Activated T-cell treated with anti-CD3 and anti-CD28 coated beads for 48 hours (primary cell): ENCODE measurements at regions not wholly inside any gene's neighbourhood (a gene's known extent, or its start where the extent isn't known, plus 50 kb on each side); places are given as distances from the start of the nearest gene placed in this dataset.
"Not testable (repeated sequence)": the region's sequence is repeated elsewhere in the genome, so short reads cannot be mapped to it uniquely, and the experiment has no call there.

Experiments used
- DNase-seq: peaks from one replicate; pipeline ENCODE4 v3.0.0-alpha.2; 2020; ENCODE audit warnings: low read depth

DNA sequence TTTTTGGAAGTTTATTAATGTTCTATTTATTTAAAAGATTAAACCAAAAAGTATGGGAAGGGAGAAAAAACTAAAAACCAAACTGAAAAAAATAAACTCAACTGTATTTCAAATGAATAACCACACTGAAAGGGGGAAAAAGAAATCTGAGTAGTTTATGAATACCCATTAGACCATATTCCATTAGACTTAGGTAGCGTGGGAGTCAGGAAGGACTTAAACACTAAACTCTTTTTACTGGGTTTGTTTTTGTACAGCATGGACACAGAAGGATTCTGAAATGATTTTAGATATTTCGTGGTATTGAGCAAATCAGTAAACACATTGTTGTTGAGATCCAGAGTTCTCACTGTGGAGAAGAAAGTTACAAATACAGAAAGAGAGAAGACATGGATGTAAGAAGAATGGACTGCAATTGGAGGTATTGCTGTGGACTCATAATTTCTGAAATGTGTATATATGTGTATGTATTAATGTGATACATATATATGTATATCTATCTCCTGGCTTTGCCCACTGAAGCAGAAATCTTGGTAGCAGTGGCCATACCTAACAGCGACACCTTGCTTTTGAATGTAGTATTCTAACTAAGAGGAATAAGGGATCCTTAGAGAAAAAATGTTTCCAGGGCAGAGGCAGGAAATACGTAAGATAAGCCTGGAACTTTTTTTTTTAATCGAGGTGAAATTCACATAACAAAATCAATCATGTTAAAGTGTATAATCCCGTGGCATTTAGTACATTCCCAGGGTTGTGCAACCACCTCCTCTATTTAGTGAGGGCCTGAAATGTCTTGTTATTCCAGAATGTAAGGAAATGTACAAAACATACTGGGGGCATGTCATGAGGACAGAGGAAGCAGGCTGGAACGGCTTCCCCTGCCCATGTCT is 228.8 kb downstream of the SMARCA2 start:
- DNase-seq, result no peak

DNA sequence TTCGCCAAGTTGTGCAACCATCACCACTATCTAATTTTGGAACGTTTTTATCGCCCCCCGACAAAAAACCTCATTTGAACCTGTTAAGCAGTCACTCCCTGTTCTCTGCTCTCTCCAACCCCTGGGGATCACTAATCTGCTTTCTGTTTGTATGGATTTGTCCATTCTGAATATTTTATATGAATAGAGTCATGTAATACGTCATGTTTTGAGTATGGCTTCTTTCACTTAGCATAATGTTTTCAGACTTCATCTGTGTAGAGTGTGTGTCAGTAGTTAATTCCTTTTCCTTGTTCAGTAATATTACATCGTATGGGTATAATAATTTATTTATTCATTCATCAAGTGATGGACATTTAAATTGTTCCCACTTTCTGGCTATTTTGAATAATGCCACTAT is 232.2 kb downstream of the SMARCA2 start:
- no peak for DNase-seq

DNA sequence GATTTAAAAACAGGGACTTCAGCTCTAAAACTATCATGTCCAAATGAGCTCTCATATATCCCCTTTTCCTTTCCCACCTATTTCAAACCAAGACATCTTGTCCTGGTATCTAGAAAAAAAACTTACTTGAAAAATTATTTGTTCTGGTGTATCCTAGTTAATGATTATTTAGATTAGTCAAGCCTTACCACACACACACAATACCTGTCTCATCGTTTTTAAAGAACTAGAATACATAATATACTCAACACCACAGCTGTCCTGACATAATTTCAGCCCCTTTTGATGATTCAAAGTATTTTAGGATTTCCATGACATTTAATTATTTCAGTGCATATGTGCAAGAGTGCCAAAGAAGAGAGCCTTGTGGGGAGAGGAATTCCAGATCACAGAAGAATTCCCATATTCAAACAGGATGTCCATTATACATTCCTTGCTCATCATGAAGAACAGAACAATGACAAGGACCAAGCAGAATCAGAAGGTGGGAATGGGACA is 233.7 kb downstream of the SMARCA2 start:
- no peak for DNase-seq

DNA sequence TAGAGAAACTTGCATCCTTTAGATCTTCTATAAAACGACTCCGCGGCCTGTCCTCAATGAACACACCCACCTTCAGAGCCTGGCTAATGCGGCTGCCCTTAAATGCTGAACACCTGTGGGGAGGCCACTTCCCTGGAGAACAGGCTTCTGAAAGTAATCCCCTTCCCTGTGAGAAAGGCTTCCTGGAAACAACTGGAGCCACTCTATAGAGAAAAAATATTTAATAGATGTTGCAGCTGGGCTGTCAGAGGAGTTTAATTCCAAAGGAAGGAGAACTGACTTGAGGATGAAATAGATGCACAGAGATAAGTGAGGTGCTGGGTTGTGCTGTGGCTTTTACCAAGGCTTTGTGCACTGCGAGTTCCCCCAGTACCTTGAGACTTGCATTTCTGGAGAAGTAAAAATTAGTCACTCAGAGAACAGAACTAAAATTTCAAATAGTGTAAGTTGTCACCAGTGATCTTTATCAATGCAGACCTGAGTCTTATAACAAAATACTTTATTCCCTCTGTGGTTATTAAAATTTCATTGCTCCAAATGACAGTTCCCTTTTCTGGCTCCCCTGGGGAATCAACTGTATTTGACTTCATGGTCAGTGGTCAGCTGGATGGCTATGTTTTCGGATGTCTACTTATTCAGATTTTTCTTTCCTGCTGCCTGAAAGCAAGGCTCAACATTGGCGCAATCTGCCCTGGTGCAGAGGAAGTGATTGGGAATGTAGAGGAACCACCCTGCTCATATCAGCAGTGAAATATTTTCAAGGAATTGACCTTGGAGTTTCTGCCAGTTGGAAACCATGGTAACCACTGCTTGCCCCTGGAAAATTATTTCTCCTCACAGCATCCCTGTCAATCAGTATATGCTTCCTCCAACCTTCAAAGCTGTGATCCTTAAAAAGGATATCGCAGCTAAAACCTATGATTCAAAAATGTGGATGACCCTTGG is 238.8 kb downstream of the SMARCA2 start:
- DNase-seq, result no peak

DNA sequence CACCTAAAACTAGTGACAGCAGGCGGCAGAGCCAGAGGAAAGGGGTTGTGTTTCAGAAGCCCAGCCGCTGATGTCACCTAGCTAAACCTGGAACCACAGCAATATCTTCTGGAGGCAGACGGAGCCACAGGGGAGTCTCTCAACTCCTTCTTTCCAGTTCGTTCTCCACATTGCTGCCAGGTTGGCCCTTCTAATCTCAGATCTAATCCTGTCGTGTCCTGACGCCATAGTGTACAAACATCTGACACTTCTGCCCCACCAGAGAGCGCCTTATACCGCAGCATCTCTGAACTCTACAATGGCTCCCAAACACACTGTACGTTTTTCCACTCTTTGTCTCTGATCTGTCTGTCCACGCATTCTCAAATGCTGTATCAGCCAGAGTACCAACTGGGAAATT is 240.0 kb downstream of the SMARCA2 start:
- DNase-seq, result no peak

DNA sequence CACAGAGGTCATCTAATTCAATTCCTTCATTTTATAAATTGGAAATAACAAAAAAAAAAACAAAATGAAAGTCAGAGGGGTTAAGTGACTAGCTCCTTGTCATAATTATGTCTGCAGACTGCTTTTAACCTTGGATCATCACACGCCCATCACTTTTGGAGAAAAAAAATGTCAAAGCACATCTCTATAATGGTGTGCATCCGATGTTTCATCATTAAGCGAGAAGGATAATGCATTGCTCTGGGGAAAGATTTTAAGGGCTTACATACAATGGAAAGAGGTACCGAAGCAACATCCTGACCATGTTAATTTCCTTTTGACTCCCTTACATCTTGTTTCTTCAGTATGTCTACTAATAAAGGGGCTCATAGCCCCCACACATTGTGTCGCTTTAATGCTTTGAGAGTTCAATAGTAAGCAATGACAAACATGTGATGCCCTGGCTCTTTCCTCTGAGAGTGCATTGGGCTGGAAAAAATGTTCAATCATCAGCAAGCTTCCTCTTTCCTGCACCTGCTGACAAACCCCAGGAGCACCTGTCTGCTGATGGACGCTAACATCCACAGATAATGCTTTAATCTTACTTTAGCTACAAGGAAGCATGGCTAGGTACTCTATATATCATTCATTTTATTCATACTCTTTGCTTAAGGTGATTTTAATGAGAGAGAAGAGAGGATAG is 242.2 kb downstream of the SMARCA2 start:
- DNase-seq, result no peak

DNA sequence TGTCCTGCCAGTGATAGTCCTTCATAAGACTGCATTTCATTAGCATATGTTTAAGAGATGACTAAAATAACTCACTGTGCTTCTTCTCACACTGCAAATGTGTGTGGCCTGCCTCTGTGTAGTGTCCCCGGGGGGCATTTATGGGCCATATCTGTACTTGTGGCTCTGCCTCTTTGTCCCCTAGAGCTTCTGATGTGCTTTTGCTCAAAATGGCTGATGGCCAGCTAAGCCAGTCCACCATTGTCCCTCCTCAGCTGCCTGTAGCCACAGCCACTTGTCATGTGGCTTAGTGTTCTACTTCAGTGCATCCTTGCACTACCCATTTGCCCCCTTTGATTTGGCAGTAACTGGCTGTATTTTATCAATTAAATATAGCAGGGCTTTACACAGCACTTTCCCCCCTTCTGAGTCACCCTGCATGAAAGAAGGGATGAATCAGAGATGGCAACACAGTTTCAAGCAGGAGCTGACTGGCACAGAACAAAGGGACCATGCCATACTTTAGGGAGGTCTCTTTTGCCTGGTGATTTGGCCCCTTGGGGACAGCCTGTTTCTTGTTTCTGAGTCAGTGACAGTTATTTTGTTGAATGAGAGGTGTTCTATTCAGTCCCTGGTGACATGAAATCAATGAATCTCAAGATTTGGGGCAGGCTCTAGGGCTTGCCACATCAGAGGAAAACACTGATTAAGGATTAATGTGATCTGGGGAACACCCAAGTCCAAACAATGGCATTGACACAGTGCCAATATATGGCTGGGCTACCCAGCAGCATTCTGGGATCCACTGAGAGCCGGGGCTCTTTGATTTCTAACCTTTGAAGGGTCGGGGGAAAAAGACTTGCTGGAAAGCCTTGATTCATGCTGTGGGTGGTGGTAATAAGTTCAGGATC is 245.5 kb downstream of the SMARCA2 start:
- no peak for DNase-seq

- no peak for DNase-seq
These were observed 246.4 kb downstream of the SMARCA2 start for GRCh38 chr9:2261421-2262103.

GRCh38 chr9:2262386-2263071 is 247.4 kb downstream of the SMARCA2 start:
- no peak for DNase-seq

GRCh38 chr9:2263111-2263510 is 248.0 kb downstream of the SMARCA2 start:
- DNase-seq, result no peak

GRCh38 chr9:2263665-2264064 is 248.5 kb downstream of the SMARCA2 start:
- DNase-seq, result no peak

- no peak for DNase-seq
These were observed 248.9 kb downstream of the SMARCA2 start for GRCh38 chr9:2264081-2264480.

- no peak for DNase-seq
These were observed 252.1 kb downstream of the SMARCA2 start for GRCh38 chr9:2267181-2267745.

DNA sequence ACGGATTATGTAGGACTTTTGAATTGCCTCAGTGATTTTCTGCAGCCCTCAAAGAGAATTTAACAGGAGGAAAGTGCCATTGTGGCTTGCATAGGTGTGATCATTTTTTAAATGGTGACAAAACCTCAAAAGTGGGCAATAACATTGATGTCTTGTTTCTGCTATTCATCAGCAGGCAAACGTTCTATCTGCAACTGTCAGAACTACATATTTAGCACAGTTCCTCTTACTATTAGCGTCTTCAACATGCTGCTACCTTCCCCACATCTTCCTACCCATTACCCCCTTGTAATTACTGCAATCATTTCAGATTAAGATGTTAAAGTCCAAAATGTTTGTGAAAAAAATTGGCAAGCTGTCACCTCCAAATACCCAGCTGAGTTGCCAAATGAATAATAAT is 254.6 kb downstream of the SMARCA2 start:
- no peak for DNase-seq

- no peak for DNase-seq
These were observed 255.4 kb downstream of the SMARCA2 start for GRCh38 chr9:2270565-2270964.

GRCh38 chr9:2271426-2271825 is 256.3 kb downstream of the SMARCA2 start:
- peak; percentile 6 for DNase-seq

DNA sequence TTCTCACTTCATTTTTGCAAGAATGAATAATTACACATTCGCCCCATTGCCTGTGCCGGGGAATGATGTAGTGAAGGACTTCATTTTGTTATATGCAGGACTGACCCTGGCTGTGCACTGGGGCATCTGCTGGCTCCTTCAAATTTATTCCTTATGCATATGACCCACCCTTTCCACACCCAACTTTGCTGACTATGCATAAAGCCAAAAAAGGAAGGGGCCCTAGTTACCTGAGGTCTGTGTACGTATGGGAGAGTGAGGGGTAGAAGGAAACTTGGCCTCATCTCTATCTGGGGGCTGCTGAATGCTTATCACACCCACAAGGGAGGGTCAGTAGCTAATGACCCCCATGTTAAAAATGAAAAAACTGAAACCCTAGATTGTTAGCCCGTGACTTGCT is 259.6 kb downstream of the SMARCA2 start:
- DNase-seq, result no peak

DNA sequence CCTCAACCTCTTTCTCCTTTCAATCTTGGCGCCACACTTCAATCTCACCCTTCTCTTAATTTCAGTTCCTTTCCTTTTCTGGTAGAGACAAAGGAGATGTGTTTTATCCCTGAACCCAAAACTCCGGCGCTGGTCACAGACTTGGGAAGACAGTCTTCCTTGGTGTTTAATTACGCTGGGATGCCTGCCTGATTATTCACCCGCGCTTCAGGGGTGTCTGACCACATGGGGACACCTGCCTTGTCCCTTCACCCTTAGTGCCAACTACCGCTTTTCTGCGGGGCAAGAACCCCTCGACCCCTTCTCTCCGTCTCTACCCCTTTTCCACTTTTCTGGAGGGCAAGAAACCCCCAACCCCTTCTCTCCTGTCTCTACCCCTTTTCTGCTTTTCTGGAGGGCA is 261.1 kb downstream of the SMARCA2 start:
- DNase-seq, result no peak

DNA sequence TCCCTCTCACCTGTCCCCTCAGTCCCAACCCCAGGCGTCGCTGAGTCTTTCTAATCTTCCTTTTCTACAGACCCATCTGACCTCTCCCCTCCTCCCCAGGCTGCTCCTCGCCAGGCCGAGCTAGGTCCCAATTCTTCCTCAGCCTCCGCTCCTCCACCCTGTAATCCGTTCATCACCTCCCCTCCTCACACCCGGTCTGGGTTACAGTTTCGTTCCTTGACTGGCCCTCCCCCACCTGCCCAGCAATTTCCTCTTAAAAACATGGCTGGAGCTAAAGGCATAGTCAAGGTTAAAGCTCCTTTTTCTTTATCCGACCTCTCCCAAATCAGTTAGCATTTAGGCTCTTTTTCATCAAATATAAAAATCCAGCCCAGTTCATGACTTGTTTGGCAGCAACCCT is 262.0 kb downstream of the SMARCA2 start:
- DNase-seq, result not testable (repeated sequence)

GRCh38 chr9:2277644-2278043 is 262.5 kb downstream of the SMARCA2 start:
- DNase-seq, result not testable (repeated sequence)
